Dedifferentiated amniotic fluid mesenchymal stem cell (primary cell): ENCODE measurements at regions not wholly inside any gene's neighbourhood (a gene's known extent, or its start where the extent isn't known, plus 50 kb on each side); places are given as distances from the start of the nearest gene placed in this dataset.

Source experiments
- DNase-seq: peaks from one replicate; pipeline ENCODE4 v3.0.0-alpha.2; 2016; ENCODE audit errors: extremely low spot score

DNA sequence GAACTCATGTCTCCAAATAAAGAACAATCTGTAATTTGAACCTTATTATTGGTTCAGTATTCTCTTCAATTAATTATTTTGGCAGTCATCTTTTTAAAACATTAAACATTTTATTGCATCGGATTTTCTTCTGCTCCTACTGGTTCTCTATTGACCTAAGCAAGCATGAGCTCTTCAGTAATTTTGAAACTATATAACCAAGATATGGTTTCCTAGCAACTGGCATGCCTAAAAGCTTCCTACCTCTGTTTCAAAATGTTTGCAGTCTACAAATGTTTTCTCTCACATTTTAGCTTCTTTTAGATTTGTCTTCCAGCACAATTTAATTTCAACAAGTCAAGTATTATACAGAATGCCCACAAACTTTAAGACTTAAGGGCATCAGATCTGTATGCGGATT lies 371.3 kb downstream of the GPM6A start:
- DNase-seq = no peak

DNA sequence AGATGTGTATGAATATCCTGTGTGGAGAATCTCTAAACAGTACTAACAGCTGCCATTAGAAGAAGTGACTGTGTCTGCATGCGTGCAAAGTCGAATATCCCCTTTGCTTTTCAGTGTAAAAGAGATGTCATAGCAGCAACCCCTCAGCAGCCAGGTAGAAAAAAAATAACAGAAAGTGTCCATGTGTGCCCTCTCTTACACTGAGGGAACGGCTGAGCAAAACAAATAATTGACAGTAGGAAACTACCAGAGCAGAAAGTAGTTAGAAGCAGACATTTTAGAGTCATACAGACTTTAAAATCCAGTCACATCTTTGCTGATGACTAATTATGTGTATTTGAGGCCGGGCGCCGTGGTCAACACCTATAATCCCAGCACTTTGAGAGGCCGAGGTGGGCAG lies 370.8 kb downstream of the GPM6A start:
- no peak for DNase-seq

DNA sequence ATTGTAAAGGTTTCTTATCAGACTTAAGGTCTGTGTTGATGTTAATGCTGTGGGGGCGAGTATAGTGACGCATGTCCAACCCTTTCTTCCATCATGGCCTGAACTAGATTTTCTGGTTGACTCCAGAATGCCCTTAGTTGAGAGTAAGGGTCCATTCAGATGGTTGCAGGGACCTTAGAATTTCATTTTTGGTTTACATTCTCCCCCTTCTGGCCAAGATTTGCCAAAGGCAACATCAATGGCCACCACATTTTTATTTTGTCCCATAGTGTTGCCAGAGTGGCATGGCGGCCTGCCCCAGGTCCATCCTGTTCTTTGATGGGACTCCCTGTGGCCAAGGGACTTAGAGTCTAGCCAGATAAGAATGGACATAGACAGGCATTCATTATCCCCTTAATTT lies 368.5 kb downstream of the GPM6A start:
- no peak for DNase-seq

DNA sequence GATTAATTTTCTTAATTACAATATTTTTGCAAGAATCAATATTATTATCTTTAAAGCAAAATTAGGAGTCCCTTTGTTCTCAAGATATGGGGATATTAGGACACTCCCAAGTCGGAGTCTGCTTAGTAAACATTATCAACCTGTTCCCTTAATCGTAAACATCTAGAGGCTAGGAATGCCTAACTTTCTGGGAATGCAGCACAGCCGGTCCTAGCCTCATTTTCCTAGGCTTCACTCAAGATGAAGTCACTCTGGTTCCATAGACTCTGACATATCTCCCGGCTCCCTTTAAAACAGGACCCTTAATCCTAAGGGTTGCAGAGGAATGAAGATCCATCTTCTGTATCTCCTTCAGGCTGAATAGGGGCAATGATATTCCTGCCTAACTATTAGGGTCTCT lies 367.6 kb downstream of the GPM6A start:
- no peak for DNase-seq

DNA sequence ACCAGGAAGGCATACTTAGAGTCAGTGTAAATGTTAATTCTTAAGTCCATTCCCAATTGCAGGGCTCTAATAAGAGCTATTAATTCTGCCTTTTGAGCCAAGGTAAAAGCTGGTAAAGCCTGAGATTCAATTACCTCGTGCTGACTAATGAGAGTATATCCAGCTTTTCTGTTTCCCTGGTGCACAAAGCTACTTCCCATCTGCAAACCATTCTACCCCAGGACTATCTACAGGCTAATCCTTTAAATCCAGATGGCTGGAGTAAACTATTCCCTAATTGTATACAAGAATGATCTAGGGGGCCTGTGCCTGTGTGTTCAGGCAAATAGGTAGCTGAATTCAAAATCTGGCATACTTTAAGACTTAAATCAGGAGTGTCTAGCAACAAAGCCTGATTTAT lies 365.0 kb downstream of the GPM6A start:
- no peak for DNase-seq

DNA sequence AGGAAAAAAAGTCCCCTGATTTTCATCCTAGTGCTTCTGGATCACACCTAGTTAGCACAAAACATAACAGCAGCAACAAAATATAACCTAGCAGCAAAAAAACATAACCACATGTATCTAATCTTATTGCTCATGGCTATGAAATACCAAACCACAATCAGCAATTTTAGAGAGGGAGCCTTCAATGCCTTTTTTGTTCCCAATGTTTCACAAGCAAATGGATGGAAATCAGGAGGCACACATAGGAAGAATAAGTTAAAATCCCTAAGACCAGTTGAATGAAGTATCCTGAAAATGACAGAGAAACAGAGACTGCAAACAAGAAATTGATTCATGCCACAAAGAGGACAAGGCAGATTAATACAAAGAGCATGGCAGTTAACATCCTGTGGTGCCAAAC lies 361.6 kb downstream of the GPM6A start:
- no peak for DNase-seq

DNA sequence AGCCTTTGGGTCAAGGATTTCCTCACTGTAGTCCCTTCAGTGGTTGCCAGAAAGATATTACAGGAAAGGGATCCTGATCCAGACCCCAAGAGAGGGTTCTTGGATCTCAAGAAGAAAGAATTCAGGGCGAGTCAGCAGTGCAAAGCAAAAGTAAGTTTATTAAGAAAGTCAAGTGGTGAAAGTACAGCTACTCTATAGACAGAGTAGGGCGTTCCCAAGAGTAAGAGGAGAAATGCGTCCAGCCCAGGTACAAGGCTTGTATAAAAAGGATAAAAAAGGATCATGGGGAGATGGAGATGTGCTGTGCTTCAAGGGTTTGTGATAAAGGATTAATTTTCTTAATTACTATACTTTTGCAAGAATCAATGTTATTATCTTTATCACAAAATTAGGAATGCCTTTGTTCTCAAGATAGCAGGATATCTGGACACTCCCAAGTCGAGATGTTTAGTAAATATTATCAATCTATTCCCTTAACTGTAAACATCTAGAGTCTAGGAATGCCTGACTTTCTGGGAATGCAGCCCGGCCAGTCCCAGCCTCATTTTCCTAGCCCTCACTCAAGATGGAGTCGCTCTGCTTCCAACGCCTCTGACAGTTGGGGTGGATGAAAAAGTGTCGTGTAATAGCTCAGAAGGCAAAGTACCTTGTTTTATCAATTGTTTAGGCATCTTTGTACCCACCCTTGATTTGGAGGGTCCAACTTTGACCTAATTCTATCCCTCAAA lies 360.7 kb downstream of the GPM6A start:
- DNase-seq = no peak

DNA sequence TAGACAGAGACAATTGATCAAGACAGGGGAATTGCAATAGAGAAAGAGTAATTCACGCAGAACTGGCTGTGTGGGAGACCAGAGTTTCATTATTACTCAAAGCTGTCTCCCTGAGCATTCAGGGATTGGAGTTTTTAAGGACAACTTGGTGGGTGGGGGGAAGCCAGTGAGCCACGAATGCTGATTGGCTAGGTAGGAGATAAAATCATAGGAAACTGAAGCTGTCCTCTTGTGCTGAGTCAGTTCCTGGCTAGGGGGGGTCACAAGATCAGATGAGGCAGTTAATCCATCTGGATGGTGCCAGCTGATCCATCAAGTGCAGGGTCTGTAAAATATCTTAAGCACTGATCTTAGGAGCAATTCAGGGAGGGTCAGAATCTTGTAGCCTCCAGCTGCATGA lies 358.6 kb downstream of the GPM6A start:
- no peak for DNase-seq

DNA sequence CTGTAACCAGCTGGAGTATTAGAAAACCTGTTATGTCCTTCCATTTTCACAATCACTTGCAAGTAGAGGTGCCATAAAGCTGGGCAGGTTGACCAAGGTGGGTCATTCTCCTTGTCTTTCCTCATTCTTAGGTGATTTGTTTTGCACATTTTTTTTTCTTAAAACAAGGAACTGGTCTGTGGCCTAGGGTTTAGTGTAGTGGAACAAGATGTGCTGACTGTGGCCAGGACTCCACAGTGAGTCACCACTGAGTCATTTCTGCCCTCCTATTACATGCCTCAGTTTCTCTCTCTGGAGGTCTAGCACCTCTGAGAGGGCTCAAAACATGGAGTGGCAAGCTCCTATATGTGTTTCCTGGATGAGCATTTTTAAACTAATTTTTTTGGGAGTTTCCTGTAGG lies 355.9 kb downstream of the GPM6A start:
- DNase-seq = no peak

DNA sequence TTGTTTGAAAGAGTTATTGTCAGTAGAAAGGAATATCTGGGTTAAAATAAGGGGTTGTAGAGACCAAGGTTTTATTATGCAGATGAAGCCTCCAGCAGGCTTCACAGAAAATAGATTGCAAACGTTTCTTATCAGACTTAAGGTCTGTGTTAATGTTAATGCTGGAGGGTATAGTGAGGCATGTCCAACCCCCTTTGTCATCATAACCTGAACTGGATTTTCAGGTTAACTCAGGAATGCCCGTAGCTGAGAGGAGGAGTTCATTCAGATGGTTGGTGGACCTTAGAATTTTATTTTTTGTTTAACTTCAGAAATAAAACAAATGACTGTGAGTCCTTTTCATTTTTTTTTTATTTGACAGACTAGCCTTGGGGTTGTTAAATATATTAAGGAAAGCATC lies 354.1 kb downstream of the GPM6A start:
- no peak for DNase-seq

DNA sequence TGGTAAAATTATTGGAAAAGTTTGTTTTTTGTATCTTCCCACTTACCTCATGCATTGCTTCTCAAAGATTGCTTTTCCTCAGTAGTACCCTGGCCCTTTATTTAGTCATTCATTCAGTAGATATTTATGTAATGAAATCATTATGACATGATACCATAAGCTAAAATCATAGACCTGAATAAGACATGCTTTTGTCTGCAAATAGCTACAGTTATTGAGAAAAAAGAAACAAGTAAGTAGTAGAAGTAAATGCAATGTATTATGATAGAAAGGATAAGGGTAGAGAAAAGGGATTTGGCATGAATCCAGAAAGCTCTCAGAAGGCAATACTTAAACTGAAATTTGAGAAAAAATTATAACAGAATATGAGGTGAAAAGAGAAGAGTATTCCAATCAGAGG lies 352.5 kb downstream of the GPM6A start:
- no peak for DNase-seq

DNA sequence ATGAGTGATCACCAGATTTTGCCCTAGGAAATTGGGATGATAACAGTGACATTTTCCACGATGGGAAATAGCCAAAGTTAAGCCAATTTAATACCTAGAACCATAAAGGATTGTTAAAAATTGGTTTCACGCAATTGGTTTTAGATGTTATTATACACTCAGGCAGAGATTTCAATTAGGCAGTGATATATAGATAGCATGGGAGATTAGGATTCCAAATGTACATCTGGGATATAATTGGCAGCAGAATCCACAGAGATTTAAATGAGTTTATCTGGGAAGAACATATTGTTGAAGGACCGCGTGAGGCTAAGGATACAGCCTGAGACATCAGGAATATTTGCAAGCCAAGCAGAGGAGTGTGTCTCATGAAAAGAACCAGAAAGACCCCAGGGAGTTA lies 351.6 kb downstream of the GPM6A start:
- DNase-seq = no peak

DNA sequence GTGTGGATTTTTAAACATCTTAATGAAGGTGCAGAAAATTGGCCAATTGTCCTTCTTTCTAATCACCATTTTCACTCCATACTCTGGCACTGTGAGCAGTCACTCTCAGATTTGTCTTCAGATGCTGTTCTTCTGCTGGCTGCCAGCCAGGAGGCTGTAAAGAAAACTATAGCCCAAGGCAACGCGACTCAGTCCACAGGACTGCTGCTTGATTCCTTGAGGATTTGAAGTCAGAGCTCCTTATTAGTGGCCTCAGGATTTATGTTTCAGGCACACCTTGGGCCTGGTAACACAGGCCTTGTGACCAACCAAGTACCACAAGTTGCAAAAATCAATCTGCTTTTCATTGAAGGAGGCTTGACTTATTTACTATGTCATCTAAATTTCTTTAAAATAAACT lies 342.6 kb downstream of the GPM6A start:
- peak; percentile 32 for DNase-seq

DNA sequence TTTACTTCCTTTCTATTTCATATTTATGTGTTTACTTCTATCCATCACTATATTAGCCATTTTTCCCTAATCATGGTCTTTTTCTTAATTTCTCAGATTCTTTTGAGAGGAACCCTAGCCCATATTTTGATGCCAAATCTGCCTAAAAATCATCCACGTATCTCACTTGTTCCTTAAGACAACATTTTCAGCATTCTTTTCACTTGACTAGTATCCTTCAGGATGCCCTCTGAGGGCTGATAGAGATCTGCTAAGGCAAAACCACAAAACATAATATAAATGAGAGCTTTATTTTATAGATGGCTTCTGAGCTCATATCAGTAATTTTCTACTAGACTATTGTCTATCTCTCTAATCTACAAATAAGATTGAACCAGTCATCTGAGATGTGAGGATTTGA lies 341.9 kb downstream of the GPM6A start:
- DNase-seq = peak; percentile 47

DNA sequence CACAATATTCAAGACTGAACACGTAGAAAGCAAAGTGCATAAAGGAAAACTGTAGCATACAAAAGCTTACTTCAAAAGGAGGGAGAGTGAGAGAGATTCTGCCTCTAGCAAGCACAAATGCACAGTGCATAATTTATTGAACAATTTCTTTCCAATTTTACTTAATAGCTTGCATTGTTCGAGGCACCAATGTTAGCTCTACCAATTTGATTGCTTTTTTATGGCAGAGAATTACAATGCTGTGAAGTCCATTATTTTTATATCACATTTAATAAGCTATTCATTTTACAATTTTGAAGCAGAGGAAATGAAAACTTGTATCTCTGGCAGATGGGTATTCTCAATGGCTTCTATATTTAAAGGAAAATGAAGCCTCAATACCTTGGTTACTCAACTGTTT lies 331.7 kb downstream of the GPM6A start:
- no peak for DNase-seq

DNA sequence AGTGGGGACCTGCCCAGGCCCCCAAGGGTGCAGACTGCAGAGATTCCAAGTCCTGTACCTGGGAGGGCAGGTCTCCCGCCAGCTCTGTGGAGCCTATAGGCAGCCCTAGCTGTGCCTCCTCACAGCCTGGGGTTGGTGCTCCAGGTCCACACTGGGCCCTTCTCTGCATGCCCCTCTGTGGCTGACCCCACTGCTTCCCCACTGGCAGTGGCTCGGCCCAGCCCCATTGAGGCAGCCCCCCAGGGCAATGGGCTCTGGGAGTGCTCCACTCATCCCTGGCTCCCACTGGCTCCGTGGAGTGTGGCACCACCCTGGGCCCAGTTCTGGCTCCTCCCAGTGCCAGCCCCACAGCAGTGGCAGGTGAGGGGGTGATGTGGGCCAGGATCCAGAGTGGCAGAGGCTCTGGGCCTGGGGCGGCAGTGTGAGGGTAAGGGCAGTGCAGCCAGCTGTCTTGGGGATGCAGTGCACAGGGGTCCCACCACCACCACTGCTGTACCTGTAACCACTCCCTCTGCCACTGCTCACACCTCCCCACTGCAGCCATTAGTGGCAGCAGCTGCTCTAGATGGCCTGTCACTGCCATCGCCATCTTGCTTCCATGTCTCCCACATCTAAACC lies 312.2 kb downstream of the GPM6A start:
- DNase-seq = no peak

DNA sequence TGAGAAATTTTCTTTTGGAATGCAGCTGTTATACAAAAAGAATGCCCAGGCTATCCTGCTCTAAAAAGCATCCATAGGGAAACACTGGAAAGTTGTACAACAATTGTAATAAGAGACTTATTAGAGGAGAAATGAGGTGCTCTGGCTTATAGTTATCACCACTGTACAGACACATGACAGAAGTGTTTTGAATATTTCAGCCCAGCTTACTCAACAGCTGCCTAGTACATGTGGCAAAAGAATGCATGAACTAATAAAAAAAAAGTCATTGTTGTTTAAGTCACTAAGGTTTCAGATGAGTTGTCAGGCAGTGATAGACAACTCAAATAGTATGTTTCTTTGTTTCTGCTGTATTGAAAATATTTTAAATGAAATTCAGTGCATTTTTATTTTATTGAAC lies 307.7 kb downstream of the GPM6A start:
- DNase-seq = peak; percentile 48

DNA sequence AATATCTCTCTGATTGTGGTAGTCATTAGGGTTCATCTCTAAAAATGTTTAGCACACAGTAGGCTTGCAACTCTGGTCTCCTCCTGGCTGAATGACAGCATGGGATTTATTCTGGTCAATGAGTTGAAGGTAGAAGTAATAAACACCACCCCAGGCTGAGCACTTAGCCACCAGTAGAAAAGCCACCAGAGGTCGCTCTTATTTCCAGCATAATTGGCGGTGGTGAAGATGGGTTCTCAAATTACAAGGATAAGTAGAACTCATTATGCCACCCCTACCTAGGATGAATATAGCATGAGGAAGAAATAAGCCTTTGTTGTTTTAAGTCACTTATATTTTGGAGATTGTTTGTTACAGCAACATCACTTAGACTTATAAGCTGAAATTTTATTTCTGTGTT lies 302.7 kb downstream of the GPM6A start:
- no peak for DNase-seq

DNA sequence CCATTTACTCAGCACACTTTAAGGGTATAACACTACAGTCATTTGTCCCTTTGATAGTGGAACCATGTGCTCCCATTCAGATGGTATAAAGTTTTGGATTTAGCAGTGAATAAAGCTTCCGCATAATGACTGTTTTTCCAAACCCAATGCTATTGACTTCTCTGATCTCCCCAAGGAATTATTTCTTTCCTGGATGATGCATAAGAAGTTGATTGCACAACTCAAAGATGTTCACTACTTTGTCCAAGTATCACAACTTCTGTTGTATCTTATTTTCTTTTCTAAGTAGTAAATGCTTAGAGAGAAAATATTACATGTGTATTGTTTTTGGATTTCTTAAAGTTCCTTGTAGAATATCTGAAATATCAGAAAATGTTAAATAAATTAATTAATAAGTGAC lies 300.2 kb downstream of the GPM6A start:
- DNase-seq = no peak

DNA sequence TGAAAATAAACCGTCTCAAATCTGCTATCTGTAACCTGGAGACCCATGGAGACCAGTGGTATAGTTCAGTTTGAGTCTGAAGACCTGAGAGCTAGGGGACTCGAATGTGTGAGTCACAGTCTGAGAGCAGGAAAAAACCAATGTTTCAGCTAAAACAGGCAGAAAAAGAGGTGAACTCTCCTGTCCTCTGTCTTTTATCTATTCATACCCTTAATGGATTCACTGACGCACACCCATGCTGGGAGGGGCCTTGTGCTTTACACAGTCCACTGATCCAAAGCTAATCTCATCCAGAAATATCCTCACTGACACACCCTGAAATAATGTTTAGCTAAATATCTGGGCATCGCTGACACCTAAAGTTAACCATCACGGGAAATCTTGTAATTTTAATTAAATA lies 297.9 kb downstream of the GPM6A start:
- DNase-seq = no peak

DNA sequence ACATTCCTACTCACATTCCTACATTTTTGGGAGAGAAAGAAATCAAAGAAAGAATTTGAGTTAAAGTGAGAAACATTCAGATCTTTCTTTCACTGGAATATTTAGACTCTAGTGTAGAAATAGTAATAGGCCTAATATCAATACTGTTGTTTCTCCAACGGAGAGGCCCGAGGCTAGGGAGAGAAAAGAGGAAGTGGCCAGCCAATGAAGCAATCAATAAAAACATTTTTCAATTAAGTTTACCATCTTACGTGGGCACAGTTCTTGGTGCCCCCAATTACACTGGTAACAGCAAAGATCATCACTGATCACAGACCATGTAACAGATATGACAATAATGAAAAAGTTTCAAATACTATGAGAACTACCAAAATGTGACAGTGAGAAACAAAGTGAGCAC lies 281.4 kb downstream of the GPM6A start:
- DNase-seq = no peak

DNA sequence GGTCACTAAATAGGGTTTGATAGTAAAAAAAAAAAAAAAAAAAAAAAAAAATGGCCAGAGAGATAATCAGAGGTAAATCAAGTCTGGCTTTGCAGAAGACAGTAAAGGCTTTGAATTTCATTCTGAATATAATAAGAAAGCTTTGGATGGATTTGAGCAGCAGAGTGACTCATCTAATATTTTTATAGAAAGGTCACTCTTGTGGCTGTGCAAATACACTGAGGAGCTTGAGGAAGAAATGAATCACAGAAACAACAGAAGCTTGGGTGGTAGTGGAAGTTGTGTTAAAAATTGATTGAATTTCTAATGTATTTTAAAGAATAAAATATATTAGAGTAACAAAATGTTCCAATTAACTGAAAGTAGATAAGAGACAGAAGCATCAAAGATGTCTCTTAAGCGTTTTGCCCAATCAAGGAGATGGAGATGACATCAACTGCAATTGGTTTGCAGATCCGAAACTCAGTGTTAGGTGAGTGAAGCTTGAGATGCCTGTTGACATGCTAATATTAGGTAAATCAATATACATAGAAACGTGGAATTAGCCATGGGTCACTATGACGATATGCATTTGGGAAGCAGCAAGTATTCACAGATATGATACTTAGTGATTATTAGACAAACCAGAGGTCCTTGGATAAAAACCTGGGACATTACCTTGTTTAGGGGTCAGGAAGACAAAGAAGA lies 280.5 kb downstream of the GPM6A start:
- peak; percentile 74 for DNase-seq

DNA sequence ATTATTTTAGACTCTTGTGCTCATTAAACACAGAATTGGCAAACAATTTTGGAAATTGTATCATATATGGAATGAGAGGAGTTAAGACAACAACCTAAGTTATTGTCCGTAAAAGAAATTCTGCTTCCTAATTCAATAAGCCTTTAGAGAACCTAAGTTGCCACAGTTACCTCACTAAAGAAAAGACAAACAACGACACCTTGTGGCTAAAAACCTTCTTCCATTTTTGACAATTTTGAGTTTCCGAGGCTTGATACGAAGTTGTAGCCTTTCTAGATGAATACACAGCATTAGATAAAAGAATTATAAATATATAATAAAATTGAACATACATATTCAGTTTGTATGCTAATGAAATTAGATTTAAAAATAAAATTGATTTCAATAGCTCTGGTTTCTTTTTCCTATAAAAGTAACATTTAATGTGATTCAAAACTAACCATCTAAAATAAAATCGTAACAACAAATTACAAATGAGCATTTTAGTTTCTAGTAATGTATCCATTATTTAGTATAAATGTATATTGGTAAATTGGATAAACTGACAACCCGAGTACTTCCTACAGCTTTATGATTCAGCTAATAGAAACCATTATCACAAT lies 275.1 kb downstream of the GPM6A start:
- DNase-seq = peak; percentile 93
